HepG2 (cell line): ENCODE measurements at regions not wholly inside any gene's neighbourhood (a gene's known extent, or its start where the extent isn't known, plus 50 kb on each side); places are given as distances from the start of the nearest gene placed in this dataset.

Experiments used
- EEA1 ChIP-seq: sonication (generic); formaldehyde crosslinking; IDR thresholded peaks from 2 replicates; pipeline ENCODE4 v1.5.1; 2020; ENCODE audit warnings: mild to moderate bottlenecking, missing genetic modification reagents, borderline replicate concordance
- FOXJ3 ChIP-seq: sonication (generic); formaldehyde crosslinking; IDR thresholded peaks from 2 replicates; pipeline ENCODE4 v1.4.0; 2020; ENCODE audit warnings: missing genetic modification reagents, mild to moderate bottlenecking, borderline replicate concordance
- FUBP1 ChIP-seq: sonication (generic); formaldehyde crosslinking; IDR thresholded peaks from 2 replicates; pipeline ENCODE4 v1.5.1; 2020; ENCODE audit warnings: missing genetic modification reagents, mild to moderate bottlenecking, borderline replicate concordance
- GATAD2A ChIP-seq: IDR thresholded peaks from 2 replicates; pipeline ENCODE4 v1.6.1; 2016
- HDAC1 ChIP-seq: sonication (generic); formaldehyde crosslinking; IDR thresholded peaks from 2 replicates; pipeline ENCODE4 v1.5.1; 2020; ENCODE audit warnings: mild to moderate bottlenecking, missing genetic modification reagents
- HMGA1 ChIP-seq: sonication (generic); formaldehyde crosslinking; conservative IDR thresholded peaks from 2 replicates; pipeline ENCODE4 v1.4.0; 2020; ENCODE audit warnings: missing genetic modification reagents
- IKZF1 ChIP-seq: fragments of 450-650 bp; IDR thresholded peaks from 2 replicates; pipeline ENCODE4 v1.7.1; 2016
- KDM3A ChIP-seq: IDR thresholded peaks from 2 replicates; pipeline ENCODE4 v1.6.1; 2018; ENCODE audit warnings: low read depth, missing compliant biosample characterization
- KLF12 ChIP-seq: sonication (generic); formaldehyde crosslinking; IDR thresholded peaks from 2 replicates; pipeline ENCODE4 v1.4.0; 2020; ENCODE audit warnings: missing genetic modification reagents, borderline replicate concordance
- MEIS1 ChIP-seq: sonication (generic); formaldehyde crosslinking; IDR thresholded peaks from 2 replicates; pipeline ENCODE4 v1.9.0; 2021; ENCODE audit warnings: mild to moderate bottlenecking, missing genetic modification reagents, moderate library complexity, borderline replicate concordance
- MEIS2 ChIP-seq: sonication (generic); formaldehyde crosslinking; IDR thresholded peaks from 2 replicates; pipeline ENCODE4 v1.9.0; 2021; ENCODE audit warnings: mild to moderate bottlenecking, missing genetic modification reagents
- MIER2 ChIP-seq: IDR thresholded peaks from 2 replicates; pipeline ENCODE4 v1.6.1; 2016; ENCODE audit warnings: missing biosample characterization, missing genetic modification reagents
- NFIC ChIP-seq: IDR thresholded peaks from 2 replicates; pipeline ENCODE4 v1.6.1; 2012; ENCODE audit warnings: mild to moderate bottlenecking, low read length, inconsistent platforms
- NR3C1 ChIP-seq: sonication (generic); formaldehyde crosslinking; IDR thresholded peaks from 2 replicates; pipeline ENCODE4 v1.4.0; 2020; ENCODE audit warnings: missing genetic modification reagents
- PRDM10 ChIP-seq: sonication (generic); formaldehyde crosslinking; IDR thresholded peaks from 2 replicates; pipeline ENCODE4 v1.4.0; 2020; ENCODE audit warnings: low read depth, missing genetic modification reagents
- RBAK ChIP-seq: sonication (generic); formaldehyde crosslinking; IDR thresholded peaks from 2 replicates; pipeline ENCODE4 v1.5.1; 2020; ENCODE audit warnings: mild to moderate bottlenecking, missing genetic modification reagents
- RFX5 ChIP-seq: IDR thresholded peaks from 2 replicates; pipeline ENCODE4 v1.6.1; 2011; ENCODE audit warnings: low read depth, low read length, improper control_type of control experiment
- RXRB ChIP-seq: IDR thresholded peaks from 2 replicates; pipeline ENCODE4 v1.6.1; 2016; ENCODE audit warnings: borderline replicate concordance, missing genetic modification reagents, missing compliant biosample characterization
- SAP130 ChIP-seq: IDR thresholded peaks from 2 replicates; pipeline ENCODE4 v1.6.1; 2016; ENCODE audit warnings: low read depth
- YEATS2 ChIP-seq: sonication (generic); formaldehyde crosslinking; IDR thresholded peaks from 2 replicates; pipeline ENCODE4 v1.4.0; 2020; ENCODE audit warnings: missing genetic modification reagents, borderline replicate concordance
- ZNF362 ChIP-seq: sonication (generic); formaldehyde crosslinking; IDR thresholded peaks from 2 replicates; pipeline ENCODE4 v1.4.0; 2020; ENCODE audit warnings: missing genetic modification reagents, mild to moderate bottlenecking, borderline replicate concordance
- ZNF446 ChIP-seq: sonication (generic); formaldehyde crosslinking; IDR thresholded peaks from 2 replicates; pipeline ENCODE4 v1.5.0; 2020; ENCODE audit warnings: mild to moderate bottlenecking, missing genetic modification reagents
- ZNF615 ChIP-seq: sonication (generic); formaldehyde crosslinking; IDR thresholded peaks from 2 replicates; pipeline ENCODE4 v1.5.0; 2020; ENCODE audit warnings: mild to moderate bottlenecking, missing genetic modification reagents, borderline replicate concordance
- ZNF672 ChIP-seq: sonication (generic); formaldehyde crosslinking; IDR thresholded peaks from 2 replicates; pipeline ENCODE4 v1.8.1; 2022; ENCODE audit warnings: missing genetic modification reagents
- ZSCAN20 ChIP-seq: sonication (generic); formaldehyde crosslinking; IDR thresholded peaks from 2 replicates; pipeline ENCODE4 v1.4.0; 2020; ENCODE audit warnings: missing genetic modification reagents, mild to moderate bottlenecking, borderline replicate concordance

- TF ChIP-seq RFX5 (no peak), ZSCAN20 (CRISPR knock-in tag) (no peak), ZNF672 (CRISPR knock-in tag) (peak; percentile 82; the same call in 1 of the 2 replicates), RXRB (CRISPR knock-in tag) (peak; percentile 74), YEATS2 (no peak), NFIC (peak; percentile 61; the same call in 1 of the 2 replicates), MEIS2 (CRISPR knock-in tag) (no peak), KDM3A (CRISPR knock-in tag) (no peak), ZNF615 (no peak), PRDM10 (no peak), NR3C1 (CRISPR knock-in tag) (no peak), EEA1 (no peak), GATAD2A (peak; percentile 77), FOXJ3 (CRISPR knock-in tag) (peak; percentile 78), HDAC1 (CRISPR knock-in tag) (peak; percentile 48; the same call in 1 of the 2 replicates), RBAK (CRISPR knock-in tag) (no peak), ZNF446 (CRISPR knock-in tag) (no peak), MEIS1 (CRISPR knock-in tag) (no peak), IKZF1 (no peak), ZNF362 (peak; percentile 33; the same call in 1 of the 2 replicates), MIER2 (no peak), SAP130 (peak; percentile 64), FUBP1 (CRISPR knock-in tag) (no peak), KLF12 (CRISPR knock-in tag) (no peak), HMGA1 (CRISPR knock-in tag) (no peak)
These were observed 226.2 kb downstream of the KCNRG start (continued) for GRCh38 chr13:50241479-50241878.
